IMR-90 (cell line): ENCODE measurements at regions not wholly inside any gene's neighbourhood (a gene's known extent, or its start where the extent isn't known, plus 50 kb on each side); places are given as distances from the start of the nearest gene placed in this dataset.

ENCODE experiments used
- ATAC-seq: fragments of 200-7000 bp; cut with Tn5 transposase; 2 replicates; pipeline ENCODE4 v1.9.1; 2020; ENCODE audit warnings: low read depth, mild to moderate bottlenecking, moderate library complexity
- BruUV-seq: library from RNA; stranded (reverse); fragments of 400-500 nt; replicated peaks from 2 replicates; lab custom pipeline; 2021; lab: Mats Ljungman, UMichigan
- CTCF ChIA-PET: fragments of 300-600 bp; formaldehyde crosslinking; extraction: SDS; loops from one replicate; lab custom pipeline; 2021; ENCODE audit warnings: antibody characterized with exemption; lab: Yijun Ruan, JAX
- POLR2A ChIA-PET: fragments of 300-600 bp; sonication (Branson Sonifier 250); formaldehyde crosslinking; loops from one replicate; lab custom pipeline; 2022; ENCODE audit warnings: antibody characterized with exemption; ENCODE audit not compliant: unreplicated experiment; lab: Charles Lee
- DNase-seq: peaks from one replicate; pipeline ENCODE4 v3.0.0; 2013
- H2AFZ ChIP-seq: replicated peaks from 2 replicates; pipeline ENCODE3; 2013; ENCODE audit warnings: low read length, mild to moderate bottlenecking; ENCODE audit not compliant: poor library complexity
- H2AK5ac ChIP-seq: 2 replicates; pipeline ENCODE4 v1.6.1; 2013; ENCODE audit warnings: low read depth, low read length, inconsistent platforms
- H2AK9ac ChIP-seq: replicated peaks from 2 replicates; pipeline ENCODE3; 2013; ENCODE audit warnings: mild to moderate bottlenecking, low read depth, low read length, moderate library complexity; ENCODE audit not compliant: poor library complexity
- H2BK120ac ChIP-seq: 2 replicates; pipeline ENCODE4 v1.6.1; 2013; ENCODE audit warnings: low read depth, low read length, inconsistent platforms
- H2BK15ac ChIP-seq: 3 replicates; pipeline ENCODE4 v1.6.1; 2013; ENCODE audit warnings: low read depth, low read length, inconsistent platforms
- H2BK20ac ChIP-seq: 2 replicates; pipeline ENCODE4 v1.6.1; 2013; ENCODE audit warnings: low read depth, mild to moderate bottlenecking, inconsistent platforms, low read length, moderate library complexity
- H2BK5ac ChIP-seq: 2 replicates; pipeline ENCODE4 v1.6.1; 2013; ENCODE audit warnings: mild to moderate bottlenecking, low read depth, low read length, inconsistent platforms; ENCODE audit not compliant: poor library complexity, severe bottlenecking
- H3K14ac ChIP-seq: replicated peaks from 2 replicates; pipeline ENCODE4 v1.6.1; 2013; ENCODE audit warnings: low read depth, low read length, inconsistent platforms
- H3K18ac ChIP-seq: 2 replicates; pipeline ENCODE4 v1.6.1; 2013; ENCODE audit warnings: low read depth, low read length, control low read depth
- H3K23ac ChIP-seq: 2 replicates; pipeline ENCODE4 v1.6.1; 2013; ENCODE audit warnings: low read depth, low read length, inconsistent platforms
- H3K27ac ChIP-seq: 2 replicates; pipeline ENCODE4 v1.5.1; 2013; ENCODE audit warnings: mild to moderate bottlenecking, control low read depth, low read length; ENCODE audit not compliant: insufficient read depth
- H3K27me3 ChIP-seq: 2 replicates; pipeline ENCODE4 v1.6.1; 2013; ENCODE audit warnings: low read length; ENCODE audit not compliant: control insufficient read depth, insufficient read depth
- H3K36me3 ChIP-seq: 2 replicates; pipeline ENCODE4 v1.6.1; 2013; ENCODE audit warnings: low read length, mixed read lengths; ENCODE audit not compliant: control insufficient read depth, insufficient read depth
- H3K4ac ChIP-seq: 2 replicates; pipeline ENCODE4 v1.6.1; 2013; ENCODE audit warnings: low read depth, low read length, inconsistent platforms
- H3K4me1 ChIP-seq: 2 replicates; pipeline ENCODE4 v1.6.1; 2013; ENCODE audit warnings: low read length, mixed read lengths; ENCODE audit not compliant: control insufficient read depth, insufficient read depth
- H3K4me2 ChIP-seq: 2 replicates; pipeline ENCODE4 v1.6.1; 2013; ENCODE audit warnings: low read depth, mild to moderate bottlenecking, control low read depth, low read length, moderate library complexity
- H3K4me3 ChIP-seq: 2 replicates; pipeline ENCODE4 v1.5.1; 2013; ENCODE audit warnings: low read depth, mild to moderate bottlenecking, control low read depth, low read length, moderate library complexity; ENCODE audit not compliant: insufficient read depth
- H3K56ac ChIP-seq: 2 replicates; pipeline ENCODE4 v1.6.1; 2013; ENCODE audit warnings: low read length, inconsistent platforms; ENCODE audit not compliant: insufficient read depth; ENCODE audit errors: extremely low read depth
- H3K79me1 ChIP-seq, 2 experiments: 2 replicates each; pipeline ENCODE4 v1.6.1; 2013; ENCODE audit warnings: low read length in 2 of 2, inconsistent platforms in 1 of 2, low read depth in 1 of 2
- H3K9ac ChIP-seq: 2 replicates; pipeline ENCODE4 v1.6.1; 2013; ENCODE audit warnings: low read depth, low read length, control low read depth
- H3K9me1 ChIP-seq: 2 replicates; pipeline ENCODE4 v1.6.1; 2013; ENCODE audit warnings: low read length, inconsistent platforms; ENCODE audit not compliant: insufficient read depth
- H3K9me3 ChIP-seq: 2 replicates; pipeline ENCODE4 v1.6.1; 2013; ENCODE audit warnings: low read length; ENCODE audit not compliant: control insufficient read depth, insufficient read depth
- H4K20me1 ChIP-seq: 2 replicates; pipeline ENCODE4 v1.6.1; 2013; ENCODE audit warnings: low read length, inconsistent platforms; ENCODE audit not compliant: insufficient read depth
- H4K5ac ChIP-seq: 2 replicates; pipeline ENCODE4 v1.6.1; 2013; ENCODE audit warnings: mild to moderate bottlenecking, low read depth, low read length, control low read depth
- H4K8ac ChIP-seq, 2 experiments: 2 replicates each; pipeline ENCODE4 v1.6.1; 2013; ENCODE audit warnings: low read depth in 2 of 2, low read length in 2 of 2, control low read depth in 1 of 2, inconsistent platforms in 1 of 2
- H4K91ac ChIP-seq: 2 replicates; pipeline ENCODE4 v1.6.1; 2013; ENCODE audit warnings: low read depth, low read length, inconsistent platforms; ENCODE audit not compliant: insufficient read depth
- BHLHE40 ChIP-seq: fragments of 150-350 bp; IDR thresholded peaks from 2 replicates; pipeline ENCODE4 v1.6.1; 2016; ENCODE audit warnings: mild to moderate bottlenecking, low read depth, low read length
- CEBPB ChIP-seq: IDR thresholded peaks from 2 replicates; pipeline ENCODE4 v1.6.1; 2012; ENCODE audit warnings: low read depth, low read length, improper control_type of control experiment
- CHD1 ChIP-seq: IDR thresholded peaks from 2 replicates; pipeline ENCODE4 v1.6.1; 2012; ENCODE audit warnings: low read depth, low read length, improper control_type of control experiment
- FOS ChIP-seq: fragments of 150-350 bp; IDR thresholded peaks from 2 replicates; pipeline ENCODE4 v1.6.1; 2016; ENCODE audit warnings: low read depth, low read length
- MAFK ChIP-seq: IDR thresholded peaks from 2 replicates; pipeline ENCODE4 v1.6.1; 2012; ENCODE audit warnings: low read depth, low read length, improper control_type of control experiment
- MAZ ChIP-seq: IDR thresholded peaks from 2 replicates; pipeline ENCODE4 v1.6.1; 2012; ENCODE audit warnings: low read depth, mild to moderate bottlenecking, low read length, improper control_type of control experiment, moderate library complexity, borderline replicate concordance
- MXI1 ChIP-seq: IDR thresholded peaks from 2 replicates; pipeline ENCODE4 v1.6.1; 2012; ENCODE audit warnings: low read depth, mild to moderate bottlenecking, low read length, moderate library complexity, borderline replicate concordance
- NFE2L2 ChIP-seq: fragments of 150-350 bp; IDR thresholded peaks from 2 replicates; pipeline ENCODE4 v1.6.1; 2016; ENCODE audit warnings: low read depth, mild to moderate bottlenecking, low read length
- POLR2A ChIP-seq: IDR thresholded peaks from 2 replicates; pipeline ENCODE4 v1.6.1; 2012; ENCODE audit warnings: mild to moderate bottlenecking, low read depth, low read length
- RAD21 ChIP-seq: IDR thresholded peaks from 2 replicates; pipeline ENCODE4 v1.6.1; 2012; ENCODE audit warnings: low read length, improper control_type of control experiment
- RCOR1 ChIP-seq: IDR thresholded peaks from 2 replicates; pipeline ENCODE4 v1.6.1; 2012; ENCODE audit warnings: mild to moderate bottlenecking, low read length, improper control_type of control experiment; ENCODE audit not compliant: insufficient replicate concordance
- RFX5 ChIP-seq: IDR thresholded peaks from 2 replicates; pipeline ENCODE4 v1.8.0; 2012; ENCODE audit warnings: low read depth, mild to moderate bottlenecking, low read length, moderate library complexity
- SMC3 ChIP-seq: fragments of 150-350 bp; IDR thresholded peaks from 2 replicates; pipeline ENCODE4 v1.6.1; 2016; ENCODE audit warnings: low read depth, mild to moderate bottlenecking, antibody characterized with exemption, low read length, moderate library complexity
- WGBS, 2 experiments: methylation state at CpG; one replicate each; pipeline versions ENCODE4 v1.1.5 to v1.1.7; 2013; ENCODE audit warnings: missing lambda C conversion rate in 2 of 2; ENCODE audit not compliant: insufficient read length in 1 of 2; ENCODE audit errors: extremely low coverage in 2 of 2; 5-methylcytosine and 5-hydroxymethylcytosine counted together
- dilution Hi-C: fragments of 300-500 bp; cut with HindIII; formaldehyde crosslinking; loops from one replicate; pipeline ENCODE4 v1.14.3; 2018; ENCODE audit warnings: low sequenced_read_pairs; ENCODE audit not compliant: unreplicated experiment
- in situ Hi-C: fragments of 300-500 bp; cut with MboI; formaldehyde crosslinking; loops from 3 replicates; pipeline ENCODE4 v1.14.3; 2019; ENCODE audit warnings: low sequenced_read_pairs, inconsistent platforms, mixed read lengths
- intact Hi-C: fragments of 100-400 bp; cut with micrococcal nuclease; formaldehyde crosslinking; loops from 2 replicates; pipeline ENCODE4 v1.10.0; 2022
- TF ChIP-seq, protein P1 (sequence below): conservative IDR thresholded peaks from 2 replicates; pipeline ENCODE4 v1.5.1; 2012; ENCODE audit warnings: mild to moderate bottlenecking, low read depth, low read length, improper control_type of control experiment
- TF ChIP-seq, protein P2 (sequence below): fragments of 150-350 bp; IDR thresholded peaks from 2 replicates; pipeline ENCODE4 v1.6.1; 2017; ENCODE audit warnings: mild to moderate bottlenecking, antibody characterized with exemption, low read length, low read depth
- TF ChIP-seq, protein P3 (sequence below): fragments of 150-350 bp; IDR thresholded peaks from 2 replicates; pipeline ENCODE4 v1.6.1; 2016; ENCODE audit warnings: low read depth, mild to moderate bottlenecking, low read length, moderate library complexity, borderline replicate concordance

DNA sequence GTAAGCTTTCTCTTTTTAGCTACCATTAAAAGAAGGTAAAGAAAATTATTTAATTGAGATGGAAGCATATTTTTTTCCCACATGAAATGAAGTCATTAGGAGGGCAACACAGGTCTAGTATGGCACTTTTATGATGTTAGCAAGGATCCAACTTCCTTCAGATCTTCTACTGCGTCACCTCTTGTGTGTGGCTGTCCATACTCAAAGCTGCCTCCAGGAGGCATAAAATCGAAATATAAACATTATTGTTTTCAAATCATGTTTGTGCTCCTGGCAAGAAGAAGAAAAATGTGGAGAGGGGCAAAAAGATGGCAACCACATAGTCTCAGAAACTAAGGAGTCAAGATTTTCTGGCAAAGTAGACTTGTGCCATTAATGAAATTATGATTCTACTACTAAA, 791.7 kb upstream of the EPHA6 start:
- in situ Hi-C loops (no loop called here), dilution Hi-C loops (no loop called here), intact Hi-C loops (no loop called here)
- WGBS, 2 experiments: no CpG with 5 or more reads among the region's 2 CpGs
- no peak overlapping the region for H4K91ac ChIP-seq
- no peaks in the 10 kb centered on the region for H4K20me1 ChIP-seq
- no peak overlapping the region for H2BK5ac ChIP-seq
- H3K9me3 ChIP-seq: no peaks in the 10 kb centered on the region
- H3K9me1 ChIP-seq: no peaks in the 10 kb centered on the region
- no peaks in the 10 kb centered on the region for H3K36me3 ChIP-seq
- no peak overlapping the region for H3K9ac ChIP-seq
- no peak overlapping the region for H4K5ac ChIP-seq
- ATAC-seq (no peak), DNase-seq (no peak)
- H2BK20ac ChIP-seq: no peak overlapping the region
- H3K79me1 ChIP-seq: no peaks in the 10 kb centered on the region
- TF ChIP-seq, protein P1, sequence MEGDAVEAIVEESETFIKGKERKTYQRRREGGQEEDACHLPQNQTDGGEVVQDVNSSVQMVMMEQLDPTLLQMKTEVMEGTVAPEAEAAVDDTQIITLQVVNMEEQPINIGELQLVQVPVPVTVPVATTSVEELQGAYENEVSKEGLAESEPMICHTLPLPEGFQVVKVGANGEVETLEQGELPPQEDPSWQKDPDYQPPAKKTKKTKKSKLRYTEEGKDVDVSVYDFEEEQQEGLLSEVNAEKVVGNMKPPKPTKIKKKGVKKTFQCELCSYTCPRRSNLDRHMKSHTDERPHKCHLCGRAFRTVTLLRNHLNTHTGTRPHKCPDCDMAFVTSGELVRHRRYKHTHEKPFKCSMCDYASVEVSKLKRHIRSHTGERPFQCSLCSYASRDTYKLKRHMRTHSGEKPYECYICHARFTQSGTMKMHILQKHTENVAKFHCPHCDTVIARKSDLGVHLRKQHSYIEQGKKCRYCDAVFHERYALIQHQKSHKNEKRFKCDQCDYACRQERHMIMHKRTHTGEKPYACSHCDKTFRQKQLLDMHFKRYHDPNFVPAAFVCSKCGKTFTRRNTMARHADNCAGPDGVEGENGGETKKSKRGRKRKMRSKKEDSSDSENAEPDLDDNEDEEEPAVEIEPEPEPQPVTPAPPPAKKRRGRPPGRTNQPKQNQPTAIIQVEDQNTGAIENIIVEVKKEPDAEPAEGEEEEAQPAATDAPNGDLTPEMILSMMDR: no peak
- TF ChIP-seq MAFK (no peak), POLR2A (no peak), MAZ (no peak), CHD1 (no peak), RAD21 (no peak), FOS (no peak), RCOR1 (no peak), CEBPB (no peak), BHLHE40 (no peak), RFX5 (no peak), NFE2L2 (no peak), MXI1 (no peak), SMC3 (no peak)
- TF ChIP-seq, protein P2, sequence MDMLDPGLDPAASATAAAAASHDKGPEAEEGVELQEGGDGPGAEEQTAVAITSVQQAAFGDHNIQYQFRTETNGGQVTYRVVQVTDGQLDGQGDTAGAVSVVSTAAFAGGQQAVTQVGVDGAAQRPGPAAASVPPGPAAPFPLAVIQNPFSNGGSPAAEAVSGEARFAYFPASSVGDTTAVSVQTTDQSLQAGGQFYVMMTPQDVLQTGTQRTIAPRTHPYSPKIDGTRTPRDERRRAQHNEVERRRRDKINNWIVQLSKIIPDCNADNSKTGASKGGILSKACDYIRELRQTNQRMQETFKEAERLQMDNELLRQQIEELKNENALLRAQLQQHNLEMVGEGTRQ: no peak
- TF ChIP-seq, protein P3, sequence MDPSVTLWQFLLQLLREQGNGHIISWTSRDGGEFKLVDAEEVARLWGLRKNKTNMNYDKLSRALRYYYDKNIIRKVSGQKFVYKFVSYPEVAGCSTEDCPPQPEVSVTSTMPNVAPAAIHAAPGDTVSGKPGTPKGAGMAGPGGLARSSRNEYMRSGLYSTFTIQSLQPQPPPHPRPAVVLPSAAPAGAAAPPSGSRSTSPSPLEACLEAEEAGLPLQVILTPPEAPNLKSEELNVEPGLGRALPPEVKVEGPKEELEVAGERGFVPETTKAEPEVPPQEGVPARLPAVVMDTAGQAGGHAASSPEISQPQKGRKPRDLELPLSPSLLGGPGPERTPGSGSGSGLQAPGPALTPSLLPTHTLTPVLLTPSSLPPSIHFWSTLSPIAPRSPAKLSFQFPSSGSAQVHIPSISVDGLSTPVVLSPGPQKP: no peak
- no peak overlapping the region for H3K23ac ChIP-seq
- no peak overlapping the region for H2BK120ac ChIP-seq
- no peak overlapping the region for H3K27ac ChIP-seq
- no peaks in the 10 kb centered on the region for H3K4me1 ChIP-seq
- no peak overlapping the region for H3K18ac ChIP-seq
- H2AFZ ChIP-seq: no peak overlapping the region
- no TSS peak for BruUV-seq
- no peaks in the 10 kb centered on the region for H3K27me3 ChIP-seq
- ChIA-PET POLR2A (no interaction called here), CTCF (no interaction called here)
- H3K56ac ChIP-seq: no peak overlapping the region
- H3K14ac ChIP-seq: no peak overlapping the region
- H4K8ac ChIP-seq: no peak overlapping the region
- no peak overlapping the region for H2BK15ac ChIP-seq
- H3K4ac ChIP-seq: no peak overlapping the region
- H3K4me2 ChIP-seq: no peak overlapping the region
- no peak overlapping the region for H3K4me3 ChIP-seq
- H2AK5ac ChIP-seq: no peak overlapping the region
- no peak overlapping the region for H2AK9ac ChIP-seq
